Tibial nerve (tissue), 4 donors: ENCODE measurements at regions not wholly inside any gene's neighbourhood (a gene's known extent, or its start where the extent isn't known, plus 50 kb on each side); places are given as distances from the start of the nearest gene placed in this dataset.

Source experiments
- DNase-seq, 2 donors: peaks; one replicate each; pipeline ENCODE4 v3.0.0-alpha.2; 2019; ENCODE audit warnings: low spot score in 2 of 2
- H3K27ac ChIP-seq, 4 donors: fragments of 200-600 bp; sonication (generic) in 3 of 4; one replicate each; pipeline ENCODE4 v1.5.1; 2017 to 2019; ENCODE audit warnings: mild to moderate bottlenecking in 1 of 4
- H3K27me3 ChIP-seq, 2 donors: fragments of 200-600 bp; sonication (generic) in 1 of 2; one replicate each; pipeline versions ENCODE4 v1.5.1 to v1.6.0; 2017 to 2019
- H3K36me3 ChIP-seq, 3 donors: fragments of 200-600 bp; sonication (generic); one replicate each; pipeline ENCODE4 v1.5.1; 2018 to 2019
- H3K4me1 ChIP-seq, 4 donors: fragments of 200-600 bp; sonication (generic) in 3 of 4; one replicate each; pipeline ENCODE4 v1.5.1; 2017 to 2019
- H3K4me3 ChIP-seq, 4 donors: fragments of 200-600 bp; sonication (generic) in 3 of 4; one replicate each; pipeline ENCODE4 v1.5.1; 2017 to 2019; ENCODE audit warnings: mild to moderate bottlenecking in 1 of 4, moderate library complexity in 1 of 4
- H3K9me3 ChIP-seq, 4 donors: fragments of 200-600 bp; sonication (generic) in 3 of 4; one replicate each; pipeline ENCODE4 v1.5.1; 2017 to 2019
- CTCF ChIP-seq, 5 experiments: fragments of 200-600 bp in 3 of 5; fragments of 450-650 bp in 2 of 5; sonication (generic) in 3 of 5; IDR thresholded peaks; one replicate each; pipeline ENCODE4 v1.5.1; 2016 to 2019; ENCODE audit warnings: antibody characterized with exemption in 5 of 5, mild to moderate bottlenecking in 3 of 5, moderate library complexity in 2 of 5
- EP300 ChIP-seq, 2 donors: sonication (generic); formaldehyde crosslinking; IDR thresholded peaks; one replicate each; pipeline ENCODE4 v1.6.1; 2017; ENCODE audit warnings: antibody characterized with exemption in 2 of 2, mild to moderate bottlenecking in 1 of 2
- POLR2A ChIP-seq, 2 donors: fragments of 450-650 bp; IDR thresholded peaks; one replicate each; pipeline ENCODE4 v1.6.1; 2017; ENCODE audit warnings: antibody characterized with exemption in 2 of 2, mild to moderate bottlenecking in 2 of 2, moderate library complexity in 2 of 2
- WGBS, 2 donors: methylation state at CpG; one replicate each; pipeline ENCODE4 v1.1.5; 2018; 5-methylcytosine and 5-hydroxymethylcytosine counted together

- 54% methylated on average over 16 of the region's 16 CpGs for WGBS, 2 donors
- no peaks in the 10 kb centered on the region for H3K36me3 ChIP-seq
- no peaks in the 10 kb centered on the region for H3K9me3 ChIP-seq
- TF ChIP-seq CTCF (IDR thresholded peaks at IDR 0.05) (no peak), EP300 (IDR thresholded peaks at IDR 0.05) (no peak), POLR2A (IDR thresholded peaks at IDR 0.05) (no peak)
- peaks cover 0 to 12% (median 0%) of the 10 kb centered on the region in 4 donors for H3K4me1 ChIP-seq
- H3K27me3 ChIP-seq: no peaks in the 10 kb centered on the region
- no peak overlapping the region for H3K4me3 ChIP-seq
- DNase-seq: no peak
- no peak overlapping the region for H3K27ac ChIP-seq
Observed at GRCh38 chr9:79976257-79977073, 404.7 kb downstream of the TLE4 start.

GRCh38 chr9:79975621-79976256 lies 404.0 kb downstream of the TLE4 start:
- TF ChIP-seq CTCF (IDR thresholded peaks at IDR 0.05) (no peak), POLR2A (IDR thresholded peaks at IDR 0.05) (no peak), EP300 (IDR thresholded peaks at IDR 0.05) (no peak)
- Histone ChIP-seq H3K27ac (no peak overlapping the region), H3K36me3 (no peaks in the 10 kb centered on the region), H3K27me3 (no peaks in the 10 kb centered on the region), H3K9me3 (no peaks in the 10 kb centered on the region), H3K4me1 (peaks cover 0 to 12% (median 0%) of the 10 kb centered on the region in 4 donors), H3K4me3 (no peak overlapping the region)
- no peak for DNase-seq
- 27 to 38% methylated on average over 10 of the region's 10 CpGs for WGBS, 2 donors

- TF ChIP-seq CTCF (IDR thresholded peaks at IDR 0.05) (no peak), EP300 (IDR thresholded peaks at IDR 0.05) (no peak), POLR2A (IDR thresholded peaks at IDR 0.05) (no peak)
- 73 to 75% methylated on average over 12 of the region's 12 CpGs for WGBS, 2 donors
- no peak for DNase-seq
Observed at GRCh38 chr9:79974806-79975422, 403.1 kb downstream of the TLE4 start.

GRCh38 chr9:79973627-79974026 lies 401.9 kb downstream of the TLE4 start:
- Histone ChIP-seq H3K4me3 (no peak overlapping the region), H3K27me3 (no peaks in the 10 kb centered on the region), H3K9me3 (no peaks in the 10 kb centered on the region), H3K36me3 (no peaks in the 10 kb centered on the region), H3K27ac (no peak overlapping the region), H3K4me1 (peaks cover 0 to 12% (median 0%) of the 10 kb centered on the region in 4 donors)
- DNase-seq: no peak
- WGBS, 2 donors: 60 to 64% methylated on average over 3 of the region's 3 CpGs
- TF ChIP-seq EP300 (IDR thresholded peaks at IDR 0.05): no peak
- TF ChIP-seq CTCF (IDR thresholded peaks at IDR 0.05): no peak
- TF ChIP-seq POLR2A (IDR thresholded peaks at IDR 0.05): no peak

More at GRCh38 chr9:79974806-79975422, 403.1 kb downstream of the TLE4 start:
- Histone ChIP-seq H3K9me3 (no peaks in the 10 kb centered on the region), H3K27me3 (no peaks in the 10 kb centered on the region), H3K4me1 (peaks cover 0 to 12% (median 0%) of the 10 kb centered on the region in 4 donors), H3K27ac (no peak overlapping the region), H3K36me3 (no peaks in the 10 kb centered on the region), H3K4me3 (no peak overlapping the region)

GRCh38 chr9:79970146-79970425 lies 398.3 kb downstream of the TLE4 start:
- Histone ChIP-seq H3K4me3 (no peak overlapping the region), H3K27ac (no peak overlapping the region), H3K27me3 (no peaks in the 10 kb centered on the region), H3K9me3 (no peaks in the 10 kb centered on the region), H3K36me3 (no peaks in the 10 kb centered on the region), H3K4me1 (no peaks in the 10 kb centered on the region)
- WGBS, 2 donors: 57 to 70% methylated on average over 2 of the region's 2 CpGs
- no peak for TF ChIP-seq EP300 (IDR thresholded peaks at IDR 0.05)
- no peak for TF ChIP-seq POLR2A (IDR thresholded peaks at IDR 0.05)
- TF ChIP-seq CTCF (IDR thresholded peaks at IDR 0.05): no peak
- DNase-seq: no peak
